Osteocyte (in vitro differentiated cells): ENCODE measurements at regions not wholly inside any gene's neighbourhood (a gene's known extent, or its start where the extent isn't known, plus 50 kb on each side); places are given as distances from the start of the nearest gene placed in this dataset.

Experiments used
- DNase-seq: peaks from one replicate; pipeline ENCODE4 v3.0.0; 2021; ENCODE audit warnings: mixed read lengths; ENCODE audit not compliant: unreplicated experiment; ENCODE audit errors: extremely low spot score
- H3K27ac Mint-ChIP-seq: one replicate; pipeline ENCODE4 v1.8.0; 2021; ENCODE audit warnings: mild to moderate bottlenecking, mixed read lengths; ENCODE audit not compliant: unreplicated experiment
- H3K27me3 Mint-ChIP-seq: one replicate; pipeline ENCODE4 v1.8.0; 2021; ENCODE audit warnings: mixed read lengths; ENCODE audit not compliant: unreplicated experiment
- H3K36me3 Mint-ChIP-seq: one replicate; pipeline ENCODE4 v1.8.0; 2021; ENCODE audit warnings: mixed read lengths; ENCODE audit not compliant: unreplicated experiment
- H3K4me1 Mint-ChIP-seq: one replicate; pipeline ENCODE4 v1.8.0; 2021; ENCODE audit warnings: mixed read lengths; ENCODE audit not compliant: unreplicated experiment
- H3K4me3 Mint-ChIP-seq: one replicate; pipeline ENCODE4 v1.8.0; 2021; ENCODE audit warnings: mild to moderate bottlenecking, moderate library complexity, mixed read lengths; ENCODE audit not compliant: unreplicated experiment
- H3K9me3 Mint-ChIP-seq: one replicate; pipeline ENCODE4 v1.8.0; 2021; ENCODE audit warnings: mixed read lengths; ENCODE audit not compliant: unreplicated experiment
- CTCF ChIP-seq: fragments of 200-600 bp; sonication (generic); IDR thresholded peaks from 2 replicates; pipeline ENCODE4 v1.5.0; 2021; ENCODE audit warnings: antibody characterized with exemption, mild to moderate bottlenecking, moderate library complexity

- Mint-ChIP-seq H3K4me1 (peaks cover 14% of the 10 kb centered on the region), H3K4me3 (no peak overlapping the region), H3K36me3 (no peaks in the 10 kb centered on the region), H3K27ac (no peak overlapping the region), H3K27me3 (peaks cover 17% of the 10 kb centered on the region), H3K9me3 (no peaks in the 10 kb centered on the region)
- no peak for DNase-seq
- no peak for TF ChIP-seq CTCF
Observed at GRCh38 chr15:69825941-69826818, 271.5 kb downstream of the TLE3 start.

GRCh38 chr15:69826819-69827175 is 270.9 kb downstream of the TLE3 start:
- Mint-ChIP-seq H3K4me1 (peaks cover 11% of the 10 kb centered on the region), H3K9me3 (no peaks in the 10 kb centered on the region), H3K4me3 (no peak overlapping the region), H3K36me3 (no peaks in the 10 kb centered on the region), H3K27me3 (peaks cover 21% of the 10 kb centered on the region), H3K27ac (no peak overlapping the region)
- no peak for DNase-seq
- TF ChIP-seq CTCF = no peak

GRCh38 chr15:69827751-69828150 is 270.0 kb downstream of the TLE3 start:
- H3K4me3 Mint-ChIP-seq = no peak overlapping the region
- H3K36me3 Mint-ChIP-seq = no peaks in the 10 kb centered on the region
- peaks cover 23% of the 10 kb centered on the region for H3K27me3 Mint-ChIP-seq
- no peaks in the 10 kb centered on the region for H3K9me3 Mint-ChIP-seq
- H3K4me1 Mint-ChIP-seq = peaks cover 11% of the 10 kb centered on the region
- no peak overlapping the region for H3K27ac Mint-ChIP-seq
- TF ChIP-seq CTCF = no peak
- no peak for DNase-seq

- peaks cover 9% of the 10 kb centered on the region for H3K4me1 Mint-ChIP-seq
- H3K9me3 Mint-ChIP-seq = no peaks in the 10 kb centered on the region
- no peak for DNase-seq
- H3K36me3 Mint-ChIP-seq = no peaks in the 10 kb centered on the region
- no peak for TF ChIP-seq CTCF
- no peak overlapping the region for H3K4me3 Mint-ChIP-seq
- no peak overlapping the region for H3K27ac Mint-ChIP-seq
- H3K27me3 Mint-ChIP-seq = peaks cover 24% of the 10 kb centered on the region
Observed at GRCh38 chr15:69828181-69828828, 269.4 kb downstream of the TLE3 start.

GRCh38 chr15:69829974-69830373 is 267.7 kb downstream of the TLE3 start:
- Mint-ChIP-seq H3K4me3 (no peak overlapping the region), H3K27me3 (peaks cover 22% of the 10 kb centered on the region), H3K4me1 (peaks cover 14% of the 10 kb centered on the region), H3K36me3 (no peaks in the 10 kb centered on the region), H3K9me3 (no peaks in the 10 kb centered on the region), H3K27ac (no peak overlapping the region)
- DNase-seq = no peak
- TF ChIP-seq CTCF = no peak
